HUES48 (cell line): ENCODE measurements at regions not wholly inside any gene's neighbourhood (a gene's known extent, or its start where the extent isn't known, plus 50 kb on each side); places are given as distances from the start of the nearest gene placed in this dataset.

ENCODE experiments used
- H3K27ac ChIP-seq: one replicate; pipeline ENCODE4 v1.7.0; 2013; ENCODE audit warnings: low read depth, low read length, inconsistent platforms
- H3K27me3 ChIP-seq: 2 replicates; pipeline ENCODE4 v1.6.1; 2013; ENCODE audit warnings: mild to moderate bottlenecking, low read length; ENCODE audit not compliant: control insufficient read depth, insufficient read depth
- H3K36me3 ChIP-seq: 2 replicates; pipeline ENCODE4 v1.6.1; 2013; ENCODE audit warnings: low read length; ENCODE audit not compliant: control insufficient read depth, insufficient read depth
- H3K4me1 ChIP-seq: 2 replicates; pipeline ENCODE4 v1.6.1; 2013; ENCODE audit warnings: mild to moderate bottlenecking, low read length; ENCODE audit not compliant: control insufficient read depth, insufficient read depth
- H3K4me3 ChIP-seq: 2 replicates; pipeline ENCODE4 v1.5.1; 2013; ENCODE audit warnings: mild to moderate bottlenecking, low read depth, low read length
- H3K9ac ChIP-seq: 2 replicates; pipeline ENCODE4 v1.6.1; 2013; ENCODE audit warnings: mild to moderate bottlenecking, low read depth, low read length, moderate library complexity
- H3K9me3 ChIP-seq: 2 replicates; pipeline ENCODE4 v1.6.1; 2013; ENCODE audit warnings: low read length; ENCODE audit not compliant: control insufficient read depth, insufficient read depth

- H3K4me1 ChIP-seq = no peaks in the 10 kb centered on the region
- no peak overlapping the region for H3K4me3 ChIP-seq
- no peaks in the 10 kb centered on the region for H3K9me3 ChIP-seq
- H3K27ac ChIP-seq = no peak overlapping the region
- H3K36me3 ChIP-seq = no peaks in the 10 kb centered on the region
- H3K27me3 ChIP-seq = no peaks in the 10 kb centered on the region
- no peak overlapping the region for H3K9ac ChIP-seq
These were observed 581.3 kb downstream of the INSC start for GRCh38 chr11:15696069-15696468.

- no peaks in the 10 kb centered on the region for H3K27me3 ChIP-seq
- no peak overlapping the region for H3K4me3 ChIP-seq
- no peak overlapping the region for H3K27ac ChIP-seq
- H3K9ac ChIP-seq = no peak overlapping the region
- H3K4me1 ChIP-seq = no peaks in the 10 kb centered on the region
- H3K36me3 ChIP-seq = no peaks in the 10 kb centered on the region
- H3K9me3 ChIP-seq = no peaks in the 10 kb centered on the region
These were observed 582.9 kb downstream of the INSC start for GRCh38 chr11:15697437-15698236.

GRCh38 chr11:15698855-15699254 lies 584.1 kb downstream of the INSC start:
- Histone ChIP-seq H3K4me1 (no peaks in the 10 kb centered on the region), H3K27ac (no peak overlapping the region), H3K9me3 (no peaks in the 10 kb centered on the region), H3K4me3 (no peak overlapping the region), H3K9ac (no peak overlapping the region), H3K27me3 (no peaks in the 10 kb centered on the region), H3K36me3 (no peaks in the 10 kb centered on the region)

GRCh38 chr11:15699978-15700377 lies 585.3 kb downstream of the INSC start:
- no peaks in the 10 kb centered on the region for H3K36me3 ChIP-seq
- no peak overlapping the region for H3K9ac ChIP-seq
- H3K4me1 ChIP-seq = no peaks in the 10 kb centered on the region
- H3K4me3 ChIP-seq = no peak overlapping the region
- no peak overlapping the region for H3K27ac ChIP-seq
- H3K27me3 ChIP-seq = no peaks in the 10 kb centered on the region
- no peaks in the 10 kb centered on the region for H3K9me3 ChIP-seq

DNA sequence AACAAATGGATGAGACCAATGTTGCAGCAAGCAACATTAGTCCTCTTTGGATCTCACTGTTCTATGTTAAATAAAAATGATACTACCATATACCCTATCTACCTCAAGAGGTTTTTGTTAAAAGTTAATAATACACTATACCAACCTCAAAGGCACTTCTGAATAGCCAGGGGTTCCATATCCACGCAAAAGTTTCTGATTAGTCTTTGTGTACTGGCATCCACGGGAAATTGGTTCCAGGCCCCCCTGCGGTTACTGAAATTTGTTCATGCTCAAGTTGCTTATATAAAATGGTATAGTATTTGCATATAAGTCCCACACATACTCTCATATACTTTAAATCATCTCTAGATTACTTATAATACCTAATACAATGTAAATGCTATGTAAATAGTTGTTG lies 585.7 kb downstream of the INSC start:
- no peaks in the 10 kb centered on the region for H3K36me3 ChIP-seq
- no peaks in the 10 kb centered on the region for H3K9me3 ChIP-seq
- no peak overlapping the region for H3K27ac ChIP-seq

GRCh38 chr11:15704064-15704463 lies 589.3 kb downstream of the INSC start:
- H3K36me3 ChIP-seq = no peaks in the 10 kb centered on the region
- no peaks in the 10 kb centered on the region; the same call in 1 of the 2 replicates for H3K4me1 ChIP-seq
- peaks cover 14% of the 10 kb centered on the region for H3K27me3 ChIP-seq
- peak overlapping the region; percentile 33 for H3K27ac ChIP-seq
- H3K9me3 ChIP-seq = no peaks in the 10 kb centered on the region
- H3K4me3 ChIP-seq = no peak overlapping the region
- no peak overlapping the region for H3K9ac ChIP-seq

More for the DNA sequence above, 585.7 kb downstream of the INSC start:
- H3K4me3 ChIP-seq = no peak overlapping the region
- H3K27me3 ChIP-seq = no peaks in the 10 kb centered on the region
- no peak overlapping the region for H3K9ac ChIP-seq
- H3K4me1 ChIP-seq = no peaks in the 10 kb centered on the region

GRCh38 chr11:15704556-15704955 lies 589.8 kb downstream of the INSC start:
- H3K9ac ChIP-seq = no peak overlapping the region
- no peak overlapping the region for H3K4me3 ChIP-seq

DNA sequence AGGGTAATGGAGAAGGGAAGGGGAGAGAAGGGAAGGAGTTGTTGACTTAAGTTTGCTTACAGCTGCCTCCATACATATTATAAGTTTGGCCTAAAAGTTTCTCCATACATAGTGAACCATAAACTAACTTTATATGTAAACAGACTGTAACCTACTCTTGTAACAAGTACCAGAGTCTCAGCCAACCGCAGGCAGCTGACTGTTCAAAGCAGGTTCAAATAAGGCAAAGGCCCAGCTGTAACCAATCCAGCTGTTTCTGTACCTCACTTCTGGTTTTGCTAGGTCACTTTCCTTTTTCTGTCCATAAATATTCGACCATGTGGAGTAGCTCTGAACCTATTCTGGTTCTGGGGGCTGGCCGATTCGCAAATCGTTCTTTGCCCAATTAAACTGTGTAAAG lies 591.2 kb downstream of the INSC start:
- H3K27me3 ChIP-seq = peaks cover 27% of the 10 kb centered on the region
- H3K4me3 ChIP-seq = no peak overlapping the region
- H3K36me3 ChIP-seq = no peaks in the 10 kb centered on the region
- no peak overlapping the region for H3K9ac ChIP-seq
- no peak overlapping the region for H3K27ac ChIP-seq
- peaks cover 8% of the 10 kb centered on the region for H3K4me1 ChIP-seq
- no peaks in the 10 kb centered on the region for H3K9me3 ChIP-seq

More at GRCh38 chr11:15704556-15704955, 589.8 kb downstream of the INSC start:
- Histone ChIP-seq H3K27me3 (peaks cover 15% of the 10 kb centered on the region), H3K9me3 (no peaks in the 10 kb centered on the region), H3K36me3 (no peaks in the 10 kb centered on the region), H3K27ac (no peak overlapping the region), H3K4me1 (no peaks in the 10 kb centered on the region; the same call in 1 of the 2 replicates)

DNA sequence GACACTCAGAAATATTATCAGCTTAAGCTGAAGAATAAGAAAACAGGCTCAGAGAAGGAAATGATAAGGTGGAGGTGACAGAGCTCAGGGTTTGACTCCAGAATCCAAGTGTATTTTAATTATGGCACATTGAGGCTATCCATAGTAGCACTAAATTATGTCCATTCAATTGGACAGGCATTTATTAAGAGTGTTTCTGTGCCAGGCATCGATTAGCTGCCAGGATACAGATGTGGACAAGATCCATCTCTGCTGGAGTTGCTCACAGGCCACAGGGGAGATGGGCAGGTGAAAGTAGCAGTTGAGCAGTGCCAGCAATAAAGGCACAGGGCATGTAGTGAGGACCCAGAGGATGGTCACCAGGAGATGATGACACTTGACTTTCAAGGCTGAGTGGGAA lies 592.5 kb downstream of the INSC start:
- no peaks in the 10 kb centered on the region for H3K36me3 ChIP-seq
- H3K9me3 ChIP-seq = no peaks in the 10 kb centered on the region
- no peak overlapping the region for H3K9ac ChIP-seq
- H3K27ac ChIP-seq = no peak overlapping the region
- H3K4me1 ChIP-seq = peaks cover 17% of the 10 kb centered on the region
- H3K27me3 ChIP-seq = peaks cover 29% of the 10 kb centered on the region
- H3K4me3 ChIP-seq = no peak overlapping the region

DNA sequence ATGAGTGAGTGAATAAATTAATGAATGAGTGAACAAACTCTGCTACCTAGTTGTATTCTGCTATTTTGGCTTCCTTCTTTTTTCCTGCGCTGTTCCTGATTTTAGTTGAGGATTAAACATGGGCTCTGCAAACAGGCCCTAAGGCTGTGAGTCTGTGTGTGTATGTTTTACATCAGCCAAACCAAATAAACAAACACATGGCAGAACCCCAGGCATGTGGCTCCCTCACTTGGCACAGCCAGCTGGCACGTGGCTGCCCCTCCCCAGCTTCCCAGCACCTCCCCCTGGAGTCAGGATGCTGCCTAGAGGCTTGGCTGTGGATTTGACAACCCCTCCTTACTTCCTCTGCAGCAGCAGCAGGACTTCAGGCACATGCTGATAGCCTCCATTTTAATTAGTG lies 593.2 kb downstream of the INSC start:
- H3K9ac ChIP-seq = no peak overlapping the region
- no peaks in the 10 kb centered on the region for H3K36me3 ChIP-seq
- H3K27me3 ChIP-seq = peaks cover 29% of the 10 kb centered on the region
- no peak overlapping the region for H3K4me3 ChIP-seq
- H3K4me1 ChIP-seq = peaks cover 17% of the 10 kb centered on the region
- H3K27ac ChIP-seq = no peak overlapping the region
- H3K9me3 ChIP-seq = no peaks in the 10 kb centered on the region

DNA sequence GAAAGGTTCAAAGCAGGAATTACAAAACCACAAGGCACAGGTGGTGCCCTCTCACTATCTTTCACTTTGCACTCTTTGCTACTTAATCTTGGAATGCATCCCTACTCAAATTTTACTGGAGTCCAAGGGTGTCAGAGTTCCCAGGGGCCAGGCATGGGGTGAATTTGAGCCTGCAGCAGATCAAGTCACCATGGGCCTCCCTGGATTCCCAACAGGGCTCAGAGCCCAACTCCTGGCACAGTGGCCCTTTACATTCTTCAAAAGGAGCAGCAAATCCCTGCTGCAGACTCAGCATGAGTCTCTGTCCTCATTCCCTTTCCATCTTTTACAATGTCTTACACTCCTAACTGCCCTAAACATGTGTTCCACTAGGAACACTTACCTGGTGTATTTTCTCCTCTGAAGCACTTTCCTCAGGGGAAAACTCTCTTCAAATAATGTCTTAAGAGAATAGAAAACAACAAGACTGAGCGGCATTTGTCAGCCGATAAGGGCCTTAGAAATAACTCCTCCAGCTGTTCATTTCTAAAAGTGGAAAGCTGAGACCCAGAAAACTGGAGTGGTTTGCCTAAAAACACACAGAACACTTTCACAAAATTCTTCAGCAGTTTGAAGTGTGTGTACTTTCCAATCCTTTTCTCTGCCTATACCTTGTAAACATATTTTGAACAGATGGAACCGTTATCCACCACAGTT lies 596.0 kb downstream of the INSC start:
- Histone ChIP-seq H3K4me1 (peaks cover 17% of the 10 kb centered on the region), H3K9ac (no peak overlapping the region), H3K4me3 (no peak overlapping the region), H3K36me3 (no peaks in the 10 kb centered on the region), H3K9me3 (no peaks in the 10 kb centered on the region), H3K27ac (peak overlapping the region; percentile 53), H3K27me3 (peaks cover 29% of the 10 kb centered on the region)
